ENCODE measurements at regions not wholly inside any gene's neighbourhood (a gene's known extent, or its start where the extent isn't known, plus 50 kb on each side); places are given as distances from the start of the nearest gene placed in this dataset.

DNA sequence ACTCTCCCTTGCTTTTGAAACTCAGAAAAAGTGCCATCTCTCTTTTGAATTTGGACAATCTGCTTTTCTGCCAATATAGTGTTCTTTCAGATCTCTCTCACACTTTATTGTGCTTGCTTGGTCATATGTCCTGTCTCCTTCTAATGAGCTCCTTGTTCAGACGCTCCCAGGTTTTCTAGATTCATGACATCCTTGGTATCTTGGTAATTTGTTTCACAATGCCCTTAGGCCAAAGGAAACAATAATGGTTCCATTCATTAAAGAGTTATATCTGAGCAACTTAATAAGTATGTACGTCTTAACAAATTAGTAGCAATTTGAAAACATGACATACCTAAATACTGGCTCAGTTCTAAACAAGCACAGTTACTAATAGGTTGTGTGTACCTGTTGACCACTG is 293.4 kb upstream of the SPTLC3 start:
- TF ChIP-seq, protein P1, sequence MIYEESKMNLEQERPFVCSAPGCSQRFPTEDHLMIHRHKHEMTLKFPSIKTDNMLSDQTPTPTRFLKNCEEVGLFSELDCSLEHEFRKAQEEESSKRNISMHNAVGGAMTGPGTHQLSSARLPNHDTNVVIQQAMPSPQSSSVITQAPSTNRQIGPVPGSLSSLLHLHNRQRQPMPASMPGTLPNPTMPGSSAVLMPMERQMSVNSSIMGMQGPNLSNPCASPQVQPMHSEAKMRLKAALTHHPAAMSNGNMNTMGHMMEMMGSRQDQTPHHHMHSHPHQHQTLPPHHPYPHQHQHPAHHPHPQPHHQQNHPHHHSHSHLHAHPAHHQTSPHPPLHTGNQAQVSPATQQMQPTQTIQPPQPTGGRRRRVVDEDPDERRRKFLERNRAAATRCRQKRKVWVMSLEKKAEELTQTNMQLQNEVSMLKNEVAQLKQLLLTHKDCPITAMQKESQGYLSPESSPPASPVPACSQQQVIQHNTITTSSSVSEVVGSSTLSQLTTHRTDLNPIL (CRISPR knock-in tag; IDR thresholded peaks at IDR 0.05; ENCODE audit: low read depth) = no peak
- TF ChIP-seq ZNF70 (CRISPR knock-in tag; IDR thresholded peaks at IDR 0.05) (no peak), TSHZ2 (CRISPR knock-in tag; IDR thresholded peaks at IDR 0.05) (no peak), ZC3H10 (CRISPR knock-in tag; IDR thresholded peaks at IDR 0.05) (no peak), ZFP3 (CRISPR knock-in tag; IDR thresholded peaks at IDR 0.05) (no peak), ARNTL (CRISPR knock-in tag; IDR thresholded peaks at IDR 0.05; ENCODE audit: borderline replicate concordance, low read depth) (no peak), TCF4 (CRISPR knock-in tag; IDR thresholded peaks at IDR 0.05; ENCODE audit: borderline replicate concordance) (no peak)
- TF ChIP-seq, protein P2, sequence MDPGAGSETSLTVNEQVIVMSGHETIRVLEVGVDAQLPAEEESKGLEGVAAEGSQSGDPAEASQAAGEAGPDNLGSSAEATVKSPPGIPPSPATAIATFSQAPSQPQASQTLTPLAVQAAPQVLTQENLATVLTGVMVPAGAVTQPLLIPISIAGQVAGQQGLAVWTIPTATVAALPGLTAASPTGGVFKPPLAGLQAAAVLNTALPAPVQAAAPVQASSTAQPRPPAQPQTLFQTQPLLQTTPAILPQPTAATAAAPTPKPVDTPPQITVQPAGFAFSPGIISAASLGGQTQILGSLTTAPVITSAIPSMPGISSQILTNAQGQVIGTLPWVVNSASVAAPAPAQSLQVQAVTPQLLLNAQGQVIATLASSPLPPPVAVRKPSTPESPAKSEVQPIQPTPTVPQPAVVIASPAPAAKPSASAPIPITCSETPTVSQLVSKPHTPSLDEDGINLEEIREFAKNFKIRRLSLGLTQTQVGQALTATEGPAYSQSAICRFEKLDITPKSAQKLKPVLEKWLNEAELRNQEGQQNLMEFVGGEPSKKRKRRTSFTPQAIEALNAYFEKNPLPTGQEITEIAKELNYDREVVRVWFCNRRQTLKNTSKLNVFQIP (CRISPR knock-in tag; IDR thresholded peaks at IDR 0.05; ENCODE audit: borderline replicate concordance, low read depth) = no peak
- ATAC-seq = no peak

GRCh38 chr20:12715991-12716680 is 292.6 kb upstream of the SPTLC3 start:
- ATAC-seq = no peak
- no peak for TF ChIP-seq ZNF565 (CRISPR knock-in tag; conservative IDR thresholded peaks at IDR 0.05; ENCODE audit: low read depth)
- no peak for TF ChIP-seq ZC3H10 (CRISPR knock-in tag; IDR thresholded peaks at IDR 0.05)
- no peak for TF ChIP-seq ZFP3 (CRISPR knock-in tag; IDR thresholded peaks at IDR 0.05)
- TF ChIP-seq ARNTL (CRISPR knock-in tag; IDR thresholded peaks at IDR 0.05; ENCODE audit: borderline replicate concordance, low read depth) = no peak
- no peak for TF ChIP-seq RARB (CRISPR knock-in tag; IDR thresholded peaks at IDR 0.05)

DNA sequence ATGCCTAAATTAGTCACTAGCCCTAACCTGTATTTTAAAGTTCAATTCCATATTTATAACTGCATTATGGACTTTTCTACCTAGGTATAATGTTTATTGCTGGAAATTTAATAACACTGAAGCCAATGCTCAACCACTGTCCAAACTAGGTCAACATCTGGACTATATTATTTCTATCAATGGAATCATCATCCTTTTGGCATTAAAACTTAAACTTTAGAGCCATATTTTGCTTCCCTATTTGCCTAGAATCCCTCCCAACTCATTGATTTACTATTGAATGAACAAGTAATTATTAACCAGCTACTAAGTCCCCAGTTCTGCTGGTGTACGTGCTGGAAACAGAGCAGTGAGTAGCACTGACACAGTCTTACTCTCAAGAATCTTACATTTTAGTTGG is 291.7 kb upstream of the SPTLC3 start:
- TF ChIP-seq BACH2 (CRISPR knock-in tag; IDR thresholded peaks at IDR 0.05; ENCODE audit: borderline replicate concordance) (no peak), GLIS3 (CRISPR knock-in tag; IDR thresholded peaks at IDR 0.05) (no peak), RARB (CRISPR knock-in tag; IDR thresholded peaks at IDR 0.05) (no peak), TOX (CRISPR knock-in tag; IDR thresholded peaks at IDR 0.05; ENCODE audit: borderline replicate concordance) (no peak), ZFP30 (CRISPR knock-in tag; IDR thresholded peaks at IDR 0.05) (no peak), ZNF565 (CRISPR knock-in tag; conservative IDR thresholded peaks at IDR 0.05; ENCODE audit: low read depth) (no peak), ZC3H10 (CRISPR knock-in tag; IDR thresholded peaks at IDR 0.05) (no peak), SNAI2 (CRISPR knock-in tag; IDR thresholded peaks at IDR 0.05) (no peak), ISL1 (CRISPR knock-in tag; IDR thresholded peaks at IDR 0.05) (no peak), PPARA (CRISPR knock-in tag; IDR thresholded peaks at IDR 0.05; ENCODE audit: borderline replicate concordance) (no peak), TSHZ2 (CRISPR knock-in tag; IDR thresholded peaks at IDR 0.05) (no peak), ESRRG (CRISPR knock-in tag; IDR thresholded peaks at IDR 0.05) (no peak), ZFP3 (CRISPR knock-in tag; IDR thresholded peaks at IDR 0.05) (no peak), OSR1 (CRISPR knock-in tag; IDR thresholded peaks at IDR 0.05) (no peak), ARNTL (CRISPR knock-in tag; IDR thresholded peaks at IDR 0.05; ENCODE audit: borderline replicate concordance, low read depth) (no peak)
- TF ChIP-seq, protein P2 (CRISPR knock-in tag; IDR thresholded peaks at IDR 0.05; ENCODE audit: borderline replicate concordance, low read depth) = no peak
- TF ChIP-seq, protein P1 (CRISPR knock-in tag; IDR thresholded peaks at IDR 0.05; ENCODE audit: low read depth) = no peak
- TF ChIP-seq, protein P3, sequence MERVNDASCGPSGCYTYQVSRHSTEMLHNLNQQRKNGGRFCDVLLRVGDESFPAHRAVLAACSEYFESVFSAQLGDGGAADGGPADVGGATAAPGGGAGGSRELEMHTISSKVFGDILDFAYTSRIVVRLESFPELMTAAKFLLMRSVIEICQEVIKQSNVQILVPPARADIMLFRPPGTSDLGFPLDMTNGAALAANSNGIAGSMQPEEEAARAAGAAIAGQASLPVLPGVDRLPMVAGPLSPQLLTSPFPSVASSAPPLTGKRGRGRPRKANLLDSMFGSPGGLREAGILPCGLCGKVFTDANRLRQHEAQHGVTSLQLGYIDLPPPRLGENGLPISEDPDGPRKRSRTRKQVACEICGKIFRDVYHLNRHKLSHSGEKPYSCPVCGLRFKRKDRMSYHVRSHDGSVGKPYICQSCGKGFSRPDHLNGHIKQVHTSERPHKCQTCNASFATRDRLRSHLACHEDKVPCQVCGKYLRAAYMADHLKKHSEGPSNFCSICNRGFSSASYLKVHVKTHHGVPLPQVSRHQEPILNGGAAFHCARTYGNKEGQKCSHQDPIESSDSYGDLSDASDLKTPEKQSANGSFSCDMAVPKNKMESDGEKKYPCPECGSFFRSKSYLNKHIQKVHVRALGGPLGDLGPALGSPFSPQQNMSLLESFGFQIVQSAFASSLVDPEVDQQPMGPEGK (CRISPR knock-in tag; IDR thresholded peaks at IDR 0.05; ENCODE audit: borderline replicate concordance) = no peak
- no peak for ATAC-seq
